ENCODE measurements at regions not wholly inside any gene's neighbourhood (a gene's known extent, or its start where the extent isn't known, plus 50 kb on each side); places are given as distances from the start of the nearest gene placed in this dataset.

DNA sequence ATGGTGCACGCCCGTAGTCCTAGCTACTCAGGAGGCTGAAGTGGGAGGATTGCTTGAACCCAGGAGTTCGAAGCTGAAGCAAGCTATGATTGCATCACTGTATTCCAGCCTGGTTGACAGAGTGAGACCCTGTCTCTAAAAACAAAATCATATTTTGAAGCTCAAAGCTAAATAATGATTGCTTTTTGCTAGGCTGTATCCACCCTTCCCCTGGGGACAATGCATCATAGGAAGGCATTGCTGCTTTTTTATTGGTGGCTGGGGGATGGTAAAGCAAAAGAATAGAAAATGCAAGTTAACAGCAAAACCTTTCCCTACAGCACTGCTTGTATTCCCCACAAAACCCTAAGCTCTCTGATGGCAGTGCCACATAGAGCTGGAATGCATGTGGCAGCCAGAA, 107.5 kb upstream of the WAC start:
- TF ChIP-seq CTCF (IDR thresholded peaks at IDR 0.05; ENCODE audit: low read depth, low read length, missing control alignments), result no peak
- in situ Hi-C loops (cut with HindIII; ENCODE audit: low pct_ligation_motif_present, low sequenced_read_pairs), result no loop called here

GRCh38 chr10:28426392-28427159, 106.3 kb upstream of the WAC start:
- TF ChIP-seq CTCF (IDR thresholded peaks at IDR 0.05; ENCODE audit: low read depth, low read length, missing control alignments), result no peak
- Histone ChIP-seq H3K36me3 (replicated peaks) (no peaks in the 10 kb centered on the region), H3K4me3 (ENCODE audit: low read depth, low read length) (no peak overlapping the region), H3K27me3 (replicated peaks) (no peaks in the 10 kb centered on the region), H3K27ac (no peak overlapping the region)
- in situ Hi-C loops (cut with HindIII; ENCODE audit: low pct_ligation_motif_present, low sequenced_read_pairs), result no loop called here
- no peak for DNase-seq

More for the DNA sequence above, 107.5 kb upstream of the WAC start:
- H3K27me3 ChIP-seq (replicated peaks), result no peaks in the 10 kb centered on the region
- no peak for DNase-seq
- H3K36me3 ChIP-seq (replicated peaks), result no peaks in the 10 kb centered on the region
- H3K4me3 ChIP-seq (ENCODE audit: low read depth, low read length), result no peak overlapping the region
- H3K27ac ChIP-seq, result no peak overlapping the region

- TF ChIP-seq CTCF (IDR thresholded peaks at IDR 0.05; ENCODE audit: low read depth, low read length, missing control alignments), result no peak
- H3K4me3 ChIP-seq (ENCODE audit: low read depth, low read length), result no peak overlapping the region
- no peak for DNase-seq
- in situ Hi-C loops (cut with HindIII; ENCODE audit: low pct_ligation_motif_present, low sequenced_read_pairs), result no loop called here
- H3K27me3 ChIP-seq (replicated peaks), result no peaks in the 10 kb centered on the region
- H3K36me3 ChIP-seq (replicated peaks), result no peaks in the 10 kb centered on the region
- no peak overlapping the region for H3K27ac ChIP-seq
Observed at GRCh38 chr10:28427376-28427775, 105.5 kb upstream of the WAC start.

DNA sequence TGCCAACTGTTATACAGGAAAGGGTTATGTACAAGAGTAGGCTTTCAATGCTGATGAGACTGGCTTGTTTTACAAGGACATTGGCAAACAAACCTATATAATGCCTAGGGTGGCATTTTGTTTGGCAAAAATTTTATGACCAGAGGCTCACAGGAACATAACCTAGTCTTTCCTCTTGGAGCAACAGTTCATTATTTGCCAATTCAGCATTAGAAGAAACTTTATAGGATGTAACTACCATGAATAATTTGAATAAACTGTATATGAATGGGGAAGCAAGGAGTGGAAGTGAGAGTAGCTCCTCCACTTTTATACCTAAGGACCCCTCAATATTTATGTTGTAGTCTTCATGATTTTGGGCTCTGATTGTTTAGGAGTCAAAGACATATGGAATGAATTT, 103.9 kb upstream of the WAC start:
- no peak overlapping the region for H3K4me3 ChIP-seq (ENCODE audit: low read depth, low read length)
- TF ChIP-seq CTCF (IDR thresholded peaks at IDR 0.05; ENCODE audit: low read depth, low read length, missing control alignments), result no peak
- in situ Hi-C loops (cut with HindIII; ENCODE audit: low pct_ligation_motif_present, low sequenced_read_pairs), result no loop called here
- H3K27ac ChIP-seq, result no peak overlapping the region
- DNase-seq, result no peak
- no peaks in the 10 kb centered on the region for H3K36me3 ChIP-seq (replicated peaks)
- no peaks in the 10 kb centered on the region for H3K27me3 ChIP-seq (replicated peaks)

- in situ Hi-C loops (cut with HindIII; ENCODE audit: low pct_ligation_motif_present, low sequenced_read_pairs), result no loop called here
- no peaks in the 10 kb centered on the region for H3K36me3 ChIP-seq (replicated peaks)
- TF ChIP-seq CTCF (IDR thresholded peaks at IDR 0.05; ENCODE audit: low read depth, low read length, missing control alignments), result no peak
- no peak overlapping the region for H3K27ac ChIP-seq
- DNase-seq, result no peak
- H3K27me3 ChIP-seq (replicated peaks), result no peaks in the 10 kb centered on the region
- no peak overlapping the region for H3K4me3 ChIP-seq (ENCODE audit: low read depth, low read length)
Observed at GRCh38 chr10:28429573-28430216, 103.2 kb upstream of the WAC start.

Data from brain microvascular endothelial cell (primary cell).